IMR-90 (cell line): ENCODE measurements at regions not wholly inside any gene's neighbourhood (a gene's known extent, or its start where the extent isn't known, plus 50 kb on each side); places are given as distances from the start of the nearest gene placed in this dataset.

Experiments used
- ATAC-seq: fragments of 200-7000 bp; cut with Tn5 transposase; 2 replicates; pipeline ENCODE4 v1.9.1; 2020; ENCODE audit warnings: low read depth, mild to moderate bottlenecking, moderate library complexity
- BruUV-seq: library from RNA; stranded (reverse); fragments of 400-500 nt; replicated peaks from 2 replicates; lab custom pipeline; 2021; lab: Mats Ljungman, UMichigan
- CTCF ChIA-PET: fragments of 300-600 bp; formaldehyde crosslinking; extraction: SDS; loops from one replicate; lab custom pipeline; 2021; ENCODE audit warnings: antibody characterized with exemption; lab: Yijun Ruan, JAX
- POLR2A ChIA-PET: fragments of 300-600 bp; sonication (Branson Sonifier 250); formaldehyde crosslinking; loops from one replicate; lab custom pipeline; 2022; ENCODE audit warnings: antibody characterized with exemption; ENCODE audit not compliant: unreplicated experiment; lab: Charles Lee
- DNase-seq: peaks from one replicate; pipeline ENCODE4 v3.0.0; 2013
- H2AFZ ChIP-seq: replicated peaks from 2 replicates; pipeline ENCODE3; 2013; ENCODE audit warnings: low read length, mild to moderate bottlenecking; ENCODE audit not compliant: poor library complexity
- H2AK5ac ChIP-seq: 2 replicates; pipeline ENCODE4 v1.6.1; 2013; ENCODE audit warnings: low read depth, low read length, inconsistent platforms
- H2AK9ac ChIP-seq: replicated peaks from 2 replicates; pipeline ENCODE3; 2013; ENCODE audit warnings: mild to moderate bottlenecking, low read depth, low read length, moderate library complexity; ENCODE audit not compliant: poor library complexity
- H2BK120ac ChIP-seq: 2 replicates; pipeline ENCODE4 v1.6.1; 2013; ENCODE audit warnings: low read depth, low read length, inconsistent platforms
- H2BK15ac ChIP-seq: 3 replicates; pipeline ENCODE4 v1.6.1; 2013; ENCODE audit warnings: low read depth, low read length, inconsistent platforms
- H2BK20ac ChIP-seq: 2 replicates; pipeline ENCODE4 v1.6.1; 2013; ENCODE audit warnings: low read depth, mild to moderate bottlenecking, inconsistent platforms, low read length, moderate library complexity
- H2BK5ac ChIP-seq: 2 replicates; pipeline ENCODE4 v1.6.1; 2013; ENCODE audit warnings: mild to moderate bottlenecking, low read depth, low read length, inconsistent platforms; ENCODE audit not compliant: poor library complexity, severe bottlenecking
- H3K14ac ChIP-seq: replicated peaks from 2 replicates; pipeline ENCODE4 v1.6.1; 2013; ENCODE audit warnings: low read depth, low read length, inconsistent platforms
- H3K18ac ChIP-seq: 2 replicates; pipeline ENCODE4 v1.6.1; 2013; ENCODE audit warnings: low read depth, low read length, control low read depth
- H3K23ac ChIP-seq: 2 replicates; pipeline ENCODE4 v1.6.1; 2013; ENCODE audit warnings: low read depth, low read length, inconsistent platforms
- H3K27ac ChIP-seq: 2 replicates; pipeline ENCODE4 v1.5.1; 2013; ENCODE audit warnings: mild to moderate bottlenecking, control low read depth, low read length; ENCODE audit not compliant: insufficient read depth
- H3K27me3 ChIP-seq: 2 replicates; pipeline ENCODE4 v1.6.1; 2013; ENCODE audit warnings: low read length; ENCODE audit not compliant: control insufficient read depth, insufficient read depth
- H3K36me3 ChIP-seq: 2 replicates; pipeline ENCODE4 v1.6.1; 2013; ENCODE audit warnings: low read length, mixed read lengths; ENCODE audit not compliant: control insufficient read depth, insufficient read depth
- H3K4ac ChIP-seq: 2 replicates; pipeline ENCODE4 v1.6.1; 2013; ENCODE audit warnings: low read depth, low read length, inconsistent platforms
- H3K4me1 ChIP-seq: 2 replicates; pipeline ENCODE4 v1.6.1; 2013; ENCODE audit warnings: low read length, mixed read lengths; ENCODE audit not compliant: control insufficient read depth, insufficient read depth
- H3K4me2 ChIP-seq: 2 replicates; pipeline ENCODE4 v1.6.1; 2013; ENCODE audit warnings: low read depth, mild to moderate bottlenecking, control low read depth, low read length, moderate library complexity
- H3K4me3 ChIP-seq: 2 replicates; pipeline ENCODE4 v1.5.1; 2013; ENCODE audit warnings: low read depth, mild to moderate bottlenecking, control low read depth, low read length, moderate library complexity; ENCODE audit not compliant: insufficient read depth
- H3K56ac ChIP-seq: 2 replicates; pipeline ENCODE4 v1.6.1; 2013; ENCODE audit warnings: low read length, inconsistent platforms; ENCODE audit not compliant: insufficient read depth; ENCODE audit errors: extremely low read depth
- H3K79me1 ChIP-seq, 2 experiments: 2 replicates each; pipeline ENCODE4 v1.6.1; 2013; ENCODE audit warnings: low read length in 2 of 2, inconsistent platforms in 1 of 2, low read depth in 1 of 2
- H3K9ac ChIP-seq: 2 replicates; pipeline ENCODE4 v1.6.1; 2013; ENCODE audit warnings: low read depth, low read length, control low read depth
- H3K9me1 ChIP-seq: 2 replicates; pipeline ENCODE4 v1.6.1; 2013; ENCODE audit warnings: low read length, inconsistent platforms; ENCODE audit not compliant: insufficient read depth
- H3K9me3 ChIP-seq: 2 replicates; pipeline ENCODE4 v1.6.1; 2013; ENCODE audit warnings: low read length; ENCODE audit not compliant: control insufficient read depth, insufficient read depth
- H4K20me1 ChIP-seq: 2 replicates; pipeline ENCODE4 v1.6.1; 2013; ENCODE audit warnings: low read length, inconsistent platforms; ENCODE audit not compliant: insufficient read depth
- H4K5ac ChIP-seq: 2 replicates; pipeline ENCODE4 v1.6.1; 2013; ENCODE audit warnings: mild to moderate bottlenecking, low read depth, low read length, control low read depth
- H4K8ac ChIP-seq, 2 experiments: 2 replicates each; pipeline ENCODE4 v1.6.1; 2013; ENCODE audit warnings: low read depth in 2 of 2, low read length in 2 of 2, control low read depth in 1 of 2, inconsistent platforms in 1 of 2
- H4K91ac ChIP-seq: 2 replicates; pipeline ENCODE4 v1.6.1; 2013; ENCODE audit warnings: low read depth, low read length, inconsistent platforms; ENCODE audit not compliant: insufficient read depth
- BHLHE40 ChIP-seq: fragments of 150-350 bp; IDR thresholded peaks from 2 replicates; pipeline ENCODE4 v1.6.1; 2016; ENCODE audit warnings: mild to moderate bottlenecking, low read depth, low read length
- CHD1 ChIP-seq: IDR thresholded peaks from 2 replicates; pipeline ENCODE4 v1.6.1; 2012; ENCODE audit warnings: low read depth, low read length, improper control_type of control experiment
- CTCF ChIP-seq: conservative IDR thresholded peaks from 2 replicates; pipeline ENCODE4 v1.5.1; 2012; ENCODE audit warnings: mild to moderate bottlenecking, low read depth, low read length, improper control_type of control experiment
- FOS ChIP-seq: fragments of 150-350 bp; IDR thresholded peaks from 2 replicates; pipeline ENCODE4 v1.6.1; 2016; ENCODE audit warnings: low read depth, low read length
- MAFK ChIP-seq: IDR thresholded peaks from 2 replicates; pipeline ENCODE4 v1.6.1; 2012; ENCODE audit warnings: low read depth, low read length, improper control_type of control experiment
- MAZ ChIP-seq: IDR thresholded peaks from 2 replicates; pipeline ENCODE4 v1.6.1; 2012; ENCODE audit warnings: low read depth, mild to moderate bottlenecking, low read length, improper control_type of control experiment, moderate library complexity, borderline replicate concordance
- NFE2L2 ChIP-seq: fragments of 150-350 bp; IDR thresholded peaks from 2 replicates; pipeline ENCODE4 v1.6.1; 2016; ENCODE audit warnings: low read depth, mild to moderate bottlenecking, low read length
- POLR2A ChIP-seq: IDR thresholded peaks from 2 replicates; pipeline ENCODE4 v1.6.1; 2012; ENCODE audit warnings: mild to moderate bottlenecking, low read depth, low read length
- RAD21 ChIP-seq: IDR thresholded peaks from 2 replicates; pipeline ENCODE4 v1.6.1; 2012; ENCODE audit warnings: low read length, improper control_type of control experiment
- RCOR1 ChIP-seq: IDR thresholded peaks from 2 replicates; pipeline ENCODE4 v1.6.1; 2012; ENCODE audit warnings: mild to moderate bottlenecking, low read length, improper control_type of control experiment; ENCODE audit not compliant: insufficient replicate concordance
- RFX5 ChIP-seq: IDR thresholded peaks from 2 replicates; pipeline ENCODE4 v1.8.0; 2012; ENCODE audit warnings: low read depth, mild to moderate bottlenecking, low read length, moderate library complexity
- SMC3 ChIP-seq: fragments of 150-350 bp; IDR thresholded peaks from 2 replicates; pipeline ENCODE4 v1.6.1; 2016; ENCODE audit warnings: low read depth, mild to moderate bottlenecking, antibody characterized with exemption, low read length, moderate library complexity
- USF2 ChIP-seq: fragments of 150-350 bp; IDR thresholded peaks from 2 replicates; pipeline ENCODE4 v1.6.1; 2017; ENCODE audit warnings: mild to moderate bottlenecking, antibody characterized with exemption, low read length, low read depth
- WGBS, 2 experiments: methylation state at CpG; one replicate each; pipeline versions ENCODE4 v1.1.5 to v1.1.7; 2013; ENCODE audit warnings: missing lambda C conversion rate in 2 of 2; ENCODE audit not compliant: insufficient read length in 1 of 2; ENCODE audit errors: extremely low coverage in 2 of 2; 5-methylcytosine and 5-hydroxymethylcytosine counted together
- dilution Hi-C: fragments of 300-500 bp; cut with HindIII; formaldehyde crosslinking; loops from one replicate; pipeline ENCODE4 v1.14.3; 2018; ENCODE audit warnings: low sequenced_read_pairs; ENCODE audit not compliant: unreplicated experiment
- in situ Hi-C: fragments of 300-500 bp; cut with MboI; formaldehyde crosslinking; loops from 3 replicates; pipeline ENCODE4 v1.14.3; 2019; ENCODE audit warnings: low sequenced_read_pairs, inconsistent platforms, mixed read lengths
- intact Hi-C: fragments of 100-400 bp; cut with micrococcal nuclease; formaldehyde crosslinking; loops from 2 replicates; pipeline ENCODE4 v1.10.0; 2022

GRCh38 chr1:228810878-228811711, 75.8 kb downstream of the RHOU start:
- Histone ChIP-seq H2AK5ac (no peak overlapping the region), H2BK20ac (no peak overlapping the region), H3K4ac (no peak overlapping the region), H2AFZ (no peak overlapping the region), H3K27ac (no peak overlapping the region), H3K4me1 (peaks cover 2% of the 10 kb centered on the region; the same call in 1 of the 2 replicates), H3K4me2 (no peak overlapping the region), H4K5ac (no peak overlapping the region; the same call in 1 of the 2 replicates), H4K20me1 (no peaks in the 10 kb centered on the region), H2BK120ac (no peak overlapping the region), H3K23ac (no peak overlapping the region), H3K36me3 (no peaks in the 10 kb centered on the region), H3K18ac (no peak overlapping the region), H3K4me3 (no peak overlapping the region), H3K56ac (no peak overlapping the region), H3K9me1 (no peaks in the 10 kb centered on the region), H4K91ac (no peak overlapping the region), H3K9me3 (no peaks in the 10 kb centered on the region), H3K9ac (no peak overlapping the region), H2BK15ac (no peak overlapping the region), H2AK9ac (no peak overlapping the region), H4K8ac (no peak overlapping the region), H3K14ac (no peak overlapping the region), H3K27me3 (peaks cover 3% of the 10 kb centered on the region), H2BK5ac (no peak overlapping the region), H3K79me1 (no peaks in the 10 kb centered on the region)
- intact Hi-C loops (no loop called here), in situ Hi-C loops (no loop called here), dilution Hi-C loops (no loop called here)
- TF ChIP-seq MAFK (no peak), CHD1 (no peak), FOS (no peak), BHLHE40 (no peak), RAD21 (no peak), NFE2L2 (no peak), CTCF (no peak), SMC3 (no peak), USF2 (no peak), POLR2A (no peak), MAZ (no peak), RCOR1 (no peak), RFX5 (no peak)
- DNase-seq = no peak
- no peak for ATAC-seq
- CTCF ChIA-PET = interaction anchor here (1.2 kb wide), 1 partner anchor 12 kb away, joined by 3 read pairs; no protein-coding TSS in a partner anchor
- WGBS, 2 experiments = 60% methylated on average over 2 of the region's 6 CpGs; no CpG with 5 or more reads in 1 of the 2 experiments
- BruUV-seq = no TSS peak
- POLR2A ChIA-PET = interaction anchor here (0.7 kb wide), 1 partner anchor 9 kb away, joined by 3 read pairs; no protein-coding TSS in a partner anchor
